ENCODE measurements at regions not wholly inside any gene's neighbourhood (a gene's known extent, or its start where the extent isn't known, plus 50 kb on each side); places are given as distances from the start of the nearest gene placed in this dataset.

- H3K4me3 ChIP-seq (ENCODE audit: low read length): no peak overlapping the region
- no peak for TF ChIP-seq ZNF274 (IDR thresholded peaks at IDR 0.05; ENCODE audit: low read depth, low read length)
Measured at GRCh38 chrX:39654183-39654925, 443.4 kb downstream of the BCOR start.

- TF ChIP-seq ZNF274 (IDR thresholded peaks at IDR 0.05; ENCODE audit: low read depth, low read length): no peak
Measured at GRCh38 chrX:39654952-39655351, 442.8 kb downstream of the BCOR start.

GRCh38 chrX:39661116-39661907, 436.4 kb downstream of the BCOR start:
- TF ChIP-seq ZNF274 (IDR thresholded peaks at IDR 0.05; ENCODE audit: low read depth, low read length): no peak

More at GRCh38 chrX:39654952-39655351, 442.8 kb downstream of the BCOR start:
- no peak overlapping the region for H3K4me3 ChIP-seq (ENCODE audit: low read length)

GRCh38 chrX:39665830-39666518, 431.8 kb downstream of the BCOR start:
- TF ChIP-seq ZNF274 (IDR thresholded peaks at IDR 0.05; ENCODE audit: low read depth, low read length): no peak
- H3K4me3 ChIP-seq (ENCODE audit: low read length): no peak overlapping the region

More at GRCh38 chrX:39661116-39661907, 436.4 kb downstream of the BCOR start:
- H3K4me3 ChIP-seq (ENCODE audit: low read length): no peak overlapping the region

GRCh38 chrX:39667191-39667590, 430.6 kb downstream of the BCOR start:
- no peak for TF ChIP-seq ZNF274 (IDR thresholded peaks at IDR 0.05; ENCODE audit: low read depth, low read length)
- H3K4me3 ChIP-seq (ENCODE audit: low read length): no peak overlapping the region

GRCh38 chrX:39667736-39668482, 429.8 kb downstream of the BCOR start:
- no peak for TF ChIP-seq ZNF274 (IDR thresholded peaks at IDR 0.05; ENCODE audit: low read depth, low read length)
- no peak overlapping the region for H3K4me3 ChIP-seq (ENCODE audit: low read length)

- TF ChIP-seq ZNF274 (IDR thresholded peaks at IDR 0.05; ENCODE audit: low read depth, low read length): no peak
- no peak overlapping the region for H3K4me3 ChIP-seq (ENCODE audit: low read length)
Measured at GRCh38 chrX:39669668-39670067, 428.1 kb downstream of the BCOR start.

- no peak overlapping the region for H3K4me3 ChIP-seq (ENCODE audit: low read length)
- no peak for TF ChIP-seq ZNF274 (IDR thresholded peaks at IDR 0.05; ENCODE audit: low read depth, low read length)
Measured at GRCh38 chrX:39670281-39670680, 427.5 kb downstream of the BCOR start.

GRCh38 chrX:39672405-39672804, 425.4 kb downstream of the BCOR start:
- H3K4me3 ChIP-seq (ENCODE audit: low read length): no peak overlapping the region
- no peak for TF ChIP-seq ZNF274 (IDR thresholded peaks at IDR 0.05; ENCODE audit: low read depth, low read length)

- no peak overlapping the region for H3K4me3 ChIP-seq (ENCODE audit: low read length)
- no peak for TF ChIP-seq ZNF274 (IDR thresholded peaks at IDR 0.05; ENCODE audit: low read depth, low read length)
Measured at GRCh38 chrX:39674490-39675161, 423.1 kb downstream of the BCOR start.

GRCh38 chrX:39675162-39675553, 422.6 kb downstream of the BCOR start:
- no peak for TF ChIP-seq ZNF274 (IDR thresholded peaks at IDR 0.05; ENCODE audit: low read depth, low read length)

GRCh38 chrX:39675619-39676018, 422.1 kb downstream of the BCOR start:
- TF ChIP-seq ZNF274 (IDR thresholded peaks at IDR 0.05; ENCODE audit: low read depth, low read length): no peak
- H3K4me3 ChIP-seq (ENCODE audit: low read length): no peak overlapping the region

More at GRCh38 chrX:39675162-39675553, 422.6 kb downstream of the BCOR start:
- no peak overlapping the region for H3K4me3 ChIP-seq (ENCODE audit: low read length)

GRCh38 chrX:39676434-39676833, 421.3 kb downstream of the BCOR start:
- TF ChIP-seq ZNF274 (IDR thresholded peaks at IDR 0.05; ENCODE audit: low read depth, low read length): no peak
- no peak overlapping the region for H3K4me3 ChIP-seq (ENCODE audit: low read length)
